SU-DHL-6 (cell line): ENCODE measurements at regions not wholly inside any gene's neighbourhood (a gene's known extent, or its start where the extent isn't known, plus 50 kb on each side); places are given as distances from the start of the nearest gene placed in this dataset.

Source experiments
- EZH2phosphoT487 ChIP-seq: fragments of 200-600 bp; sonication (generic), shearing (Covaris generic); conservative IDR thresholded peaks from 2 replicates; pipeline ENCODE4 v1.6.1; 2018; ENCODE audit warnings: mild to moderate bottlenecking, antibody characterized with exemption, low read length, moderate library complexity, mixed read lengths
- TF ChIP-seq, protein P1 (sequence below): fragments of 200-600 bp; sonication (generic); IDR thresholded peaks from one replicate; pipeline ENCODE4 v1.5.1; 2017; ENCODE audit warnings: antibody characterized with exemption, mild to moderate bottlenecking, low read length, moderate library complexity; ENCODE audit not compliant: insufficient read depth, poor library complexity, severe bottlenecking

DNA sequence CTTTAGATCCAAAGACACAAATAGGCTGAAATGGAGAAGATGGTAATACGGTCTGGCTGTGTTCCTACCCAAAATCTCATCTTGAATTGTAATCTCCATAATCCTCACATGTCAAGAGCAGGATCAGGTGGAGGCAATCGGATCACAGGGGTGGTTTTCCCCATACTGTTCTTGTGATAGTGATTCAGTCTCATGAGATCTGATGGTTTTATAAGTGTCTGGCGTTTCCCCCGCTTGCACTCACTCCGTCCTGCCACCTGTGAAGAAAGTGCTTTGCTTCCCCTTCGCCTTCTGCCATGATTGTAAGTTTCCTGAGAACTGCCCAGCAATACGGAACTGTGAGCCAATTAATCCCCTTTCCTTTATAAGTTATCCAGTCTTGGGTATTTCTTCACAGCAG is 1795.5 kb upstream of the FLRT2 start:
- TF ChIP-seq, protein P1, sequence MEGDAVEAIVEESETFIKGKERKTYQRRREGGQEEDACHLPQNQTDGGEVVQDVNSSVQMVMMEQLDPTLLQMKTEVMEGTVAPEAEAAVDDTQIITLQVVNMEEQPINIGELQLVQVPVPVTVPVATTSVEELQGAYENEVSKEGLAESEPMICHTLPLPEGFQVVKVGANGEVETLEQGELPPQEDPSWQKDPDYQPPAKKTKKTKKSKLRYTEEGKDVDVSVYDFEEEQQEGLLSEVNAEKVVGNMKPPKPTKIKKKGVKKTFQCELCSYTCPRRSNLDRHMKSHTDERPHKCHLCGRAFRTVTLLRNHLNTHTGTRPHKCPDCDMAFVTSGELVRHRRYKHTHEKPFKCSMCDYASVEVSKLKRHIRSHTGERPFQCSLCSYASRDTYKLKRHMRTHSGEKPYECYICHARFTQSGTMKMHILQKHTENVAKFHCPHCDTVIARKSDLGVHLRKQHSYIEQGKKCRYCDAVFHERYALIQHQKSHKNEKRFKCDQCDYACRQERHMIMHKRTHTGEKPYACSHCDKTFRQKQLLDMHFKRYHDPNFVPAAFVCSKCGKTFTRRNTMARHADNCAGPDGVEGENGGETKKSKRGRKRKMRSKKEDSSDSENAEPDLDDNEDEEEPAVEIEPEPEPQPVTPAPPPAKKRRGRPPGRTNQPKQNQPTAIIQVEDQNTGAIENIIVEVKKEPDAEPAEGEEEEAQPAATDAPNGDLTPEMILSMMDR, result no peak
- no peak for TF ChIP-seq EZH2phosphoT487
